D721Med (cell line): ENCODE measurements at regions not wholly inside any gene's neighbourhood (a gene's known extent, or its start where the extent isn't known, plus 50 kb on each side); places are given as distances from the start of the nearest gene placed in this dataset.

Experiments
- DNase-seq: peaks from one replicate; pipeline ENCODE4 v3.0.0; 2011; ENCODE audit warnings: low spot score; ENCODE audit not compliant: insufficient read length
- FAIRE-seq: peaks from 2 replicates; lab custom pipeline; 2011; peaks lifted over from hg19 to GRCh38; lab: Jason Lieb, UNC
- TF ChIP-seq, protein P1 (sequence below): IDR thresholded peaks from 2 replicates; pipeline ENCODE4 v1.5.1; 2012; ENCODE audit warnings: mild to moderate bottlenecking, control low read depth; ENCODE audit not compliant: insufficient read depth; ENCODE audit errors: missing control alignments

DNA sequence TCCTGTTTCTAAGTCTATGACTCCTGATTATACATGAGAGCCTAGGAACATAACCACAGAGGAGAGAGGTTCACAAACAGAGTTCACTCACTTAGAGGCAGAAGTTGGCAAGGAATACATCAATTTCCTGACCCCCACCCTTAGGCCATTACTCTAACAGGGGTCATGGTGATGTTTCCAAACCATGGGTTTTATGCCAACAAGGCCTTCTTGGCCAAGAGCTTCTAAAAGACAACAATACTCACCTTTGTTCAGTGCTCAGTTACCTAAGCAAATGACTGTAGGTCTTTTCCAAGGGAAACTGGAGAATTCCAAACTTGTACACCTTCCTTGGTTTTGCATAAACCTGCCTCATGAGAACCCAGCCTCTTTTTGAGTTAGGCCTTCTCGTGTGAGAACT is 52.6 kb downstream of the ERICH4 start:
- TF ChIP-seq, protein P1, sequence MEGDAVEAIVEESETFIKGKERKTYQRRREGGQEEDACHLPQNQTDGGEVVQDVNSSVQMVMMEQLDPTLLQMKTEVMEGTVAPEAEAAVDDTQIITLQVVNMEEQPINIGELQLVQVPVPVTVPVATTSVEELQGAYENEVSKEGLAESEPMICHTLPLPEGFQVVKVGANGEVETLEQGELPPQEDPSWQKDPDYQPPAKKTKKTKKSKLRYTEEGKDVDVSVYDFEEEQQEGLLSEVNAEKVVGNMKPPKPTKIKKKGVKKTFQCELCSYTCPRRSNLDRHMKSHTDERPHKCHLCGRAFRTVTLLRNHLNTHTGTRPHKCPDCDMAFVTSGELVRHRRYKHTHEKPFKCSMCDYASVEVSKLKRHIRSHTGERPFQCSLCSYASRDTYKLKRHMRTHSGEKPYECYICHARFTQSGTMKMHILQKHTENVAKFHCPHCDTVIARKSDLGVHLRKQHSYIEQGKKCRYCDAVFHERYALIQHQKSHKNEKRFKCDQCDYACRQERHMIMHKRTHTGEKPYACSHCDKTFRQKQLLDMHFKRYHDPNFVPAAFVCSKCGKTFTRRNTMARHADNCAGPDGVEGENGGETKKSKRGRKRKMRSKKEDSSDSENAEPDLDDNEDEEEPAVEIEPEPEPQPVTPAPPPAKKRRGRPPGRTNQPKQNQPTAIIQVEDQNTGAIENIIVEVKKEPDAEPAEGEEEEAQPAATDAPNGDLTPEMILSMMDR, result no peak
- no peak for DNase-seq
- FAIRE-seq, result no peak

DNA sequence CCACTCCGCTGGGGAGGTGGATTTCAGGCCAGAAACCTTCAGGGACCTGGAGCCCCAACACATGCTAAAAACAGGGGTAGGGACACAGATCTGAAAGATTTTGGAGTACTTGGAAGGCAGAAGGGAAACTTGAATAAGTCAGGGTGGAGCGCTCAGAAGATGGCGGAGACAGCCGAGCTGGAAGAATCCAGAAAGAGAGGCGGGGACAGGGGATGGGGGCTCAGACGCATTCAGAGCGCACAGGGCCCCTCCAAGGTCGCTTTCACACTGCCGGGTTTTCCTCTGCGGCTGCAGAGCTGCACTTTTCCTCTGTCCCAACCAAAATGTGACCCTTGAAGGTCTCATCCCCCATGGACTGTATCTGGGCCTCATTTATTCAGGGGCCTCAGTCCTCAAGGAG is 56.9 kb downstream of the ERICH4 start:
- TF ChIP-seq, protein P1, result no peak
- DNase-seq (no peak), FAIRE-seq (no peak)

DNA sequence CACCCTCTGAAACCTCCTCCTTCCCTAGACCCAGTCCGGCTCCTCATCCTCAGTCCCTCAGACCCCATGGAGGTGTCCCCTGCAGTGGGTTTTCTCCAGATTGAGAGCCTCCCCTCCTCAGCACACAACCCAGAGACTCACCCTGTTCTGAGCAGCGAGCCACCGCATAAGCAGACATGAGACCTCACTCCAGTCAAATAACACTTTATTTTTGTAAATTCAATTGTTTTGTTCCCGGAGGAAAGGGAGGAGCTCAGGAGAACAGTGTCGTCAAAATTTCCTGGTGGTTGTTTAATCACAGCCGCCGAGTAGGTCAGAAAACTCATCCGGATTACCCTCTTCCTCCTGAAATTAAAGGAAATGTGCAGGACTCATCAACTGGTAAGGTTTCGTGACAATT is 57.5 kb downstream of the ERICH4 start:
- TF ChIP-seq, protein P1, result no peak
- no peak for FAIRE-seq
- no peak for DNase-seq

DNA sequence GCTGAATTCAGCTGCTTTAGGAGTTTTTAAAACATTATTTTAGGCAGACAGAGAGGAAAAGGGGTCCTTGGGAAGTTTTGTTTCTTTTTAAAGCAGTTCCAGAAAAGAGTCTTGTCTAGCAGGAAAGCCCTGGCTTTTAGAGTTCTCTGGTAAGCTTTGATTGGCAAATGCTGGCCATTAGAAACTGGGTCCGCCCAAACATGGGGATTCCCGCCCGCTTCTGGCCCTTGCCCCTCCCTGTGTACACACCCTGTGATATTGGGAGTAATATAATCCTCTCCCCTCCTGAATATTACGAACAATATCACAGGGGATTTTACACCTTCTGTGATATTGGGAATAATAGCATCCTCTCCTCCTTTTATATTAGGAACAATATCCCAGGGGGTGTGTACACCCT is 58.9 kb downstream of the ERICH4 start:
- TF ChIP-seq, protein P1, result no peak
- FAIRE-seq (no peak), DNase-seq (no peak)

DNA sequence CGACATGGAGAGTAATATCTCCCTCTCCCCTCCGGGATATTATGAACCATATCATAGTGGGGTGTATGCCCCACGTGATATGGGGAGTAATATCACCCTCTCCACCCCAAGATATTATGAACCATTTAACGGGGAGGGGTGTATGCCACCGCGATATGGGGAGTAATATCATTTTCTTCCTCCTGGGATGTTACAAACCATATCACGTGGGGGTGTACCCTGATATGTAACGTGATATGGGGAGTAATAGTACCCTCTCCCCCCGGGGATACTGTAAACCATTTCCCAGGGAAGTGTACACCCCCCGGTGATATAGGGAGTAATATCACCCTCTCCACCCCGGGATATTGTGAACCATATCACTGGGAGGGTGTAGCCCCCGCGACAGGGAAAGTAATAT is 62.1 kb downstream of the ERICH4 start:
- DNase-seq (no peak), FAIRE-seq (no peak)
- TF ChIP-seq, protein P1, result no peak

DNA sequence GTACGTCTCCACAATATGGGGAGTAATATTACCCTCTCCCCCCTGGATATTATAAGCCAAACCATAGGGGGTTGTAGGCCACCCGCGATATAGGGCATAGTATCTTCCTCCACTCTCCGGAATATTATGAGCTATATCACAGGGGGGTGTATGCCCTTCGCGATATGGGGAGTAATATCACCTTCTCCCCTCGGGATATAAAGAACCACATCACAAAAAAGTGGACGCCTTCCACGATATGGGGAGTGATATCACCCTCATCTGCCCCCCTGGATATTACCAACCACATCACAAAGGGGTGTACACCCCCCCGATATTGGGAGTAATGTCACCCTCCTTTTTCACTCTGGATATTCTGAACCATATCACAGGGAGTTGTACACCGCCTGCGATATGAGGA is 65.5 kb upstream of the CEACAM21 start:
- no peak for DNase-seq
- TF ChIP-seq, protein P1, result no peak
- no peak for FAIRE-seq

DNA sequence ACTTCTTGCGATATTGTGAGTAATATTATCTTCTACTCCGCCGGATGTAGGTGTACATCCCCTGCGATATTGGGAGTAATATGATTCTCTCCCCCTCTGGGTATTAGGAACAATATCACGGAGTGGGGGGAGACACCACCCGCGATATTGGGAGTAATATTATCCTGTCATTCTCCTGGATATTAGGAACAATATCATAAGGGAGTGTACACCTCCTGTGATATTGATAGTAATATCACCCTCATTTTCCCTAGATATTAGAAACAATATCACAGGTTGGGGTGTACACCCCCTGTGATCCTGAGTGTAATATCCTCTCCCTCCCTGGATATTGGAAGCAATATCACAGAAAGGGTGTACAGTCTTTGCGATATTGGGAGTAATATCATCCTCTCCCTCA is 64.3 kb upstream of the CEACAM21 start:
- TF ChIP-seq, protein P1, result no peak
- no peak for FAIRE-seq
- no peak for DNase-seq
